ENCODE measurements at regions not wholly inside any gene's neighbourhood (a gene's known extent, or its start where the extent isn't known, plus 50 kb on each side); places are given as distances from the start of the nearest gene placed in this dataset.

GRCh38 chr6:82072121-82072521 lies 175.4 kb downstream of the IBTK start:
- DNase-seq (ENCODE audit: low spot score), result no peak

DNA sequence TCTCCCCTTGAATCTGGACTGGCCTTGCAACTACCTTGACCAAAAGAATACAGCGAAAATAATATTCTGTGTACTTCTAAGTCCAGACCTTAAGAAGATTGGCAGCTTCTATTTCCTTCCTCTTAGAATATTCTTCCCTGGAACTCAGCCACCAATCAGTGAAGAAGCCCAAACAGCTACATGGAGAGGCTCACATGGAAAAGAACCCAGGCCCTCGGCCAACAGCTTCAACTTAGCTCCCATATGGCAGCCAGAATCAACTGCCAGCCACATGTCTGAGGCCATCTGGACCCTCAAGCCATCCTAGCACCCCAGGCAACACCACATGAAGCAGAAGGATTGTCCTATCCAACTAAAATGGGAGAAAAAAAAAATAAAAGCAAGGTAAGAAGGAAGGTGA lies 178.8 kb downstream of the IBTK start:
- no peak for DNase-seq (ENCODE audit: low spot score)

- no peak for DNase-seq (ENCODE audit: low spot score)
These were observed 180.5 kb downstream of the IBTK start for GRCh38 chr6:82066991-82067411.

DNA sequence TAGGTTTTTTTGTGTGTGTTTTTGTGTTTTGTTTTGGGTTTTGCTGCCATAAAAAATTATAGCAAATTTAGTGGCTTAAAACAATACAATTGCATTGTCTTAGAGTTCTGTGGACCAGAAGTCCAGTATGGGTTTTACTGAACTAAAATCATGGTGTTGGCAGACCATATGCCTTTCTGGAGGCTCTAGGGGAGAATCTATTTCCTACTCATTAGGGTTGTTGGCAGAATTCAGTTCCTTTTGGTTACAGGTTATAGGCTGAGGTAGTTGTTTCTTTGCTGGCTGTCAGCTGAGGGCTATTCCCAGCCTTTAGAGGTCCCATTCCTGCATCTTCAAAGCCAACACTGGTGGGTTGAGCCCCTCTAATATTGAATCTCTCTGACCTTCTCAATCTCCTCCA lies 181.3 kb downstream of the IBTK start:
- DNase-seq (ENCODE audit: low spot score), result no peak

DNA sequence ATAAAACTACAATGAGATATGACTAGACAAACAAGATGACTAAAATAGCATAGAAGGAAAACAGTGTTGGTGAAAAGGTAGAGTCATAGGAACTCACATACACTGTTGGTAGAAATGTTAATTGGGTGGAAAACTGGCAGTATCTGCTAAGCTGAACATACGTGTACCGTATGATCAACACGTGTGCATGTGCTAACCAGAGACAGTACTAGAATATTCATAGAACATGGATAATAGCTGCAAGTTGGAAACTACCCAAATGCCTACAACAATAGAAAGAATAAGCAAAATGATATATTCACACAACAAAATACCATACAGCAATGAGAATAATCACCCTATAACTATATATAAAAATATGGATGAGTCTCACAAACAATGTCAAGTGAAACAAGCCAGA lies 184.0 kb downstream of the IBTK start:
- no peak for DNase-seq (ENCODE audit: low spot score)

DNA sequence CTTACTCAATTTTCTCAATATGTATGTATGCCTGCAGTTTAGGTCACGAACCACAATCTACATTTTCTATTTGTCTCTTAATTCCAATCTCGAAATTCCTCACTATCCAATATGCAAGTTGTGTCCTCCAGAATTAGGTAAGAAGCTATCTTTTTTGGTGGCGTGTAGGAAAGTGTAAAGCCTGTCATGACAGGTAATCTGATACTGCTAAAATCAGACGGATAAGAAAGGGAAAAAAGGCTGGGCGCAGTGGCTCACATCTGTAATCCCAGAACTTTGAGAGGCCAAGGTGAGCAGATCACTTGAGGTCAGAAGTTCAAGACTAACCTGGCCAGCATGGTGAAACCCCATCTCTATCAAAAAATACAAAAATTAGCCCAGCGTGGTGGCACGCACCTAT lies 185.3 kb downstream of the IBTK start:
- no peak for DNase-seq (ENCODE audit: low spot score)

DNA sequence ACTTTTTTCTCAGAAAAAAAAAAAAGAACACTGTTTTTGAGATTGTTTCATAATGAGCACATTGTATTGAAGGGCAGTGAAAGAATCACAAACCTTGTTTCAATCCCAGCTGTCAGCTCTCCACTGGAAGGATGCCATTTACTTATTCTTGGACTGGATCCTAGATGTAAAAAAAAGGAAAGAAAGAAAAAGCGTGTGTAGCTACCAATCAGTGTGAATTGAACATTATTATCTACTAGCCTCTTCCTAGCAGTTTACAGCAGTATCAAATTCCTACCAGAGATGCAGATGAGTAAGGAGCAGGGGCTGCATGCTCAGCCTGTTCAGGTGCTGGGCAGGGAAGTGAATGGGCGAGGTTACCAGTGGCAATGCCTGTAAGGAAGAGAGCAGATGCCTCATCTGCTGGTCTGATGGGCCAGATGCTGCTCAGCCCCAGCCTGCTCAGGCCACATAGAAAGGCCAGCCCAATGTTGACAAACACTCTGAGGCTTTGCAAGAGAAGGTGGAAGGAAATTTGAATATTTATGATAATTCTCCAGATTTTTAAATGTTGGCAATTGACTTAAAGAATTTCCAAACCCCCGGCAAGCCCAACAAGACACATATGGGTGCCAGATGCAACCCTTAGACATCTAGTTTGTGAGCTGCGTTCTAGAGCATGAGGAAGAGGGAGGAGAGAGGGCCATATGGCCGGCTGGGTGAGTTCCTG lies 189.5 kb downstream of the IBTK start:
- peak; percentile 16 for DNase-seq (ENCODE audit: low spot score)

DNA sequence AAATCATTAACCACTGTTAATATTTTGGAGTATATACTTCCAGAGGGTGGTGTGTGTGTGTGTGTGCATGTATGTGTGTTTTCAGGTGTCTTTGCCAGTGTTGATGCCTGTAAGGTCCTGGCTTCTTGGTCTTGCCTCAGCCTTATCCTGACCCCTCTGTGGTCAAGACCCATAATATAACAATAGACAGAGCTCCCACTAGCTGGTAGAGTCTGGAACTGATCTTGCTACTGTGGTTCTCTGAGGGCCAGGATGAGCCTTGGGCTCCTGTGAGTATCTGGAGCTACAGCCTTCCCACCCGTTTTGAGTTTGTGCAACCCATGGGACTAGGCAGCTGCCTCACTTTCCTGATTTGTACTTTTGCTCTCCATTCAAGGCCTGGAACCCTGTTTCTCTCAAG lies 191.0 kb downstream of the IBTK start:
- no peak for DNase-seq (ENCODE audit: low spot score)

- DNase-seq (ENCODE audit: low spot score), result no peak
These were observed 201.4 kb downstream of the IBTK start for GRCh38 chr6:82045965-82046756.

DNA sequence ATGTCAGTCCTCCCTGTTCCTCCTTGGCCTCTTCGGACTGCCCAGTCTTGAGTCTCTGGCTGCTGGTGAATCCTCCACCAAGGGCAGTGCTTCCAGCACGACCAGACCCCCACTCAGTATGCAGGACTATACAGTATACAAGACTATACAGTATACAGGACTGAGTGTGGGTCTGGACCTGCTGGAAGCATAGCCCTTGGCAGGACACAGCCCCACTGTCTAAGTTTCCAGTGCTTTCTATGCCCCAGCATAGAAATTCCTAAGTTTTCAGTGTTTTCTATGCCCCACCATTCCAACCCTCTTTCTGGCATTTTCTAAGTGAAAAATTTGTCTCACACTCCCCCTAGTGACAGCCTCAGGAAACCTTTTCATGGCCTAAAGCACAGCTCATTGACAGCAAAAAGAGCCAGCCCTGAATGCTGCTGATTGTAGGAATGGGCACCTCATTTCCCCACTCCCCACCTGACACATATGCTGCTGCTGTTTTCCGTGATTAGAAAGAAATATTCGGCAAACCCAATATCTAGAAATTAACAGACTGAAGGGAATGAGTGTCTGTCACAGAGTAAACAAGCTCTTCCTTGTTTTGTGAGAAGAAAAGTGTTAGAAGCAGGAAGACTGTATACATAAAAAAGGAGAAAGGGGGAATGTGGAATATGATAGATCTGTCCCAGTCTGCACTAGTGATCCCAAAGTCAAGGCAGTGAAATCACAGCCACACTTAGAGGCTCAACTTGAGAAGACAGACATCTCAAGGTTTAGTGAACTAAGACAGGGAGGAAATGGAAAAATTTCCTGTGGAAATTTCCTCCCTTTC lies 206.9 kb downstream of the IBTK start:
- DNase-seq (ENCODE audit: low spot score), result peak; percentile 51

- no peak for DNase-seq (ENCODE audit: low spot score)
These were observed 208.9 kb downstream of the IBTK start for GRCh38 chr6:82038631-82039030.

DNA sequence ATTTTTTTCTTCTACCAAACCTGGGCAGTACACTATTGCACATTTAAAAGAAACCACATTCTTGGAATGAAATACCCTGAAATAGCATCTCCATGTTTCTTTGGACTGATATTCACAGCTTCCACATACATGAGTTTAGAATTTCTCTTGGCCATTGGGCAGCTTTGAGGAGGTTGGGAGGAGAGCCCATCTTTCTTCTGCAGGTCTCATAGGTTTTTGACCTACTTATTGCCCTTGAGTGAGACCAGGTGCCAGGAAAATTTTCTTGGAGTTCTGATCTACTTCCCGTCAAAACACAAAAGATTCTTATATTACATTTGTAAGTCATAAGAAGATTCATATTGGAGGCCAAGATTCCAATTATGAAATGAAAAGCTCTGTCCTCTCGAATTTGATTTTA lies 212.0 kb downstream of the IBTK start:
- DNase-seq (ENCODE audit: low spot score), result no peak

DNA sequence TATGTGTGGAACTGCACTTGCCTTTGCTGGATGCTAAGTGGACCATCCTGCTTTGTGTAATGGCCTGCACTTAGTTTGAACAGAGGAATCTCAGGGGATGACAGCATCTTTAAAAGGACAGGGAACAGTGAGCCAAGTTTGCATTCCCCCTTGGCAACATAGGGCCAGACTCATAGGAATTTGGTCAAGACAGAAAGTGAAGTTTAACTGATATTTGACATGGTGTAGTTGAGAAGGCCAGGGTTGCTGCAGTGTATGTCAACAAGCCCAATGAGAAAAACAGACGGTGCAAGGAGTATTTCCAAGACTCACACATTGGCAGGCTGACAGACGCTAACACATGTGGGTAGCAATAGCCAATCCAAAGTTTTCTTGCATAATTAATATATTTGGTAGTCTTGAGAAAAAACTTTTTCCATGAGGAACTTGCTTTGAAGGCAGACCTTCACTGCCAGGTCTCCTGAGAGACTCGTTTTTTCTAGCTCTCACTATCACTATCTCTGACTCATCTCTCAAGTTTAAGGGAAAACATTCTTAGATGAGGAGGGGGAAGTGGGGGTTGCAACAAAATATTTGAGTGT lies 213.8 kb downstream of the IBTK start:
- no peak for DNase-seq (ENCODE audit: low spot score)

- DNase-seq (ENCODE audit: low spot score), result no peak
These were observed 215.1 kb downstream of the IBTK start for GRCh38 chr6:82032444-82032843.

- no peak for DNase-seq (ENCODE audit: low spot score)
These were observed 216.6 kb downstream of the IBTK start for GRCh38 chr6:82030761-82031503.

GRCh38 chr6:82030301-82030700 lies 217.2 kb downstream of the IBTK start:
- no peak for DNase-seq (ENCODE audit: low spot score)

GRCh38 chr6:82025271-82025670 lies 222.3 kb downstream of the IBTK start:
- no peak for DNase-seq (ENCODE audit: low spot score)

- no peak for DNase-seq (ENCODE audit: low spot score)
These were observed 224.9 kb downstream of the IBTK start for GRCh38 chr6:82022614-82023129.

- no peak for DNase-seq (ENCODE audit: low spot score)
These were observed 229.8 kb downstream of the IBTK start for GRCh38 chr6:82017773-82018172.

DNA sequence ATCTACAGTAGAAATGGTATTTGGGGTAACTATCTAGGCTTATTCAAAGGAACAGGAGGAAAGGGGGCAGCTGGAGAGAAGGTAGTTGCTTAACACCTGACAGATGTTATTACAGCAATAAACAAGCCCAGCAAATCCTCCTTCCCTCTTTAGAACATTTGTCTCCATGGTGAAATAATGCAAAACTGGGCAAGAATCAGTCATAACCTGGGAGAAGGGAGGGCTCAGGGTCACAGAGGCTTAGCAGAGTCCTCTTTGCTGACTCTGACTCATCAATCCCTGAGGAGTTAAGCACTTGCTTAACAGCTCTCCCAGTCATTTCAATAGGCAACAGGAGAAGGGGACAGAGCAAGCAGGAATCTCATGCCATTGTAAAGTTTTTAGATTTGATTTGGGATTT lies 230.3 kb downstream of the IBTK start:
- DNase-seq (ENCODE audit: low spot score), result no peak

GRCh38 chr6:82015526-82015925 lies 232.0 kb downstream of the IBTK start:
- DNase-seq (ENCODE audit: low spot score), result no peak

Data from putamen (tissue), 1 donor.